ENCODE measurements at regions not wholly inside any gene's neighbourhood (a gene's known extent, or its start where the extent isn't known, plus 50 kb on each side); places are given as distances from the start of the nearest gene placed in this dataset.

DNA sequence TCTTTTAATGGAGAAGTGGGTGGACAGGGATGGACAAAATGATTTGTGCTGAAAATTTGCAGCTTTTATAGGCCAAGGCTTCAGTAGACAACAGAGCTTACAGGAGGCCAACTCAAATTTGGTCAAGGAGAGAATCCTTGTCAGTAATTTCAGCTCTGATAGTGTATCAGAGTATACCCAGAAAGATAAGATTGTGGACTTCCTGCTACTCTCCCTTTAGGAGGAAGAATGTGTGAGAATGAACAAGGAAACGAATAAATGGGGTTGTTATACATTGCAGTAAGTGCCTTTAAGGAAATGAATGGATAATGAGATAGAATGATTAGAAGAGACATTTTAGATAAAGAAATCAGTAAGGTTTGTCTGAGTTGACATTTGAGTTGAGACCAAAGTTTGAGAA lies 519.9 kb downstream of the UTRN start:
- TF ChIP-seq, protein P1, sequence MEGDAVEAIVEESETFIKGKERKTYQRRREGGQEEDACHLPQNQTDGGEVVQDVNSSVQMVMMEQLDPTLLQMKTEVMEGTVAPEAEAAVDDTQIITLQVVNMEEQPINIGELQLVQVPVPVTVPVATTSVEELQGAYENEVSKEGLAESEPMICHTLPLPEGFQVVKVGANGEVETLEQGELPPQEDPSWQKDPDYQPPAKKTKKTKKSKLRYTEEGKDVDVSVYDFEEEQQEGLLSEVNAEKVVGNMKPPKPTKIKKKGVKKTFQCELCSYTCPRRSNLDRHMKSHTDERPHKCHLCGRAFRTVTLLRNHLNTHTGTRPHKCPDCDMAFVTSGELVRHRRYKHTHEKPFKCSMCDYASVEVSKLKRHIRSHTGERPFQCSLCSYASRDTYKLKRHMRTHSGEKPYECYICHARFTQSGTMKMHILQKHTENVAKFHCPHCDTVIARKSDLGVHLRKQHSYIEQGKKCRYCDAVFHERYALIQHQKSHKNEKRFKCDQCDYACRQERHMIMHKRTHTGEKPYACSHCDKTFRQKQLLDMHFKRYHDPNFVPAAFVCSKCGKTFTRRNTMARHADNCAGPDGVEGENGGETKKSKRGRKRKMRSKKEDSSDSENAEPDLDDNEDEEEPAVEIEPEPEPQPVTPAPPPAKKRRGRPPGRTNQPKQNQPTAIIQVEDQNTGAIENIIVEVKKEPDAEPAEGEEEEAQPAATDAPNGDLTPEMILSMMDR (IDR thresholded peaks at IDR 0.05), result no peak
- no peak for TF ChIP-seq POLR2A (IDR thresholded peaks at IDR 0.05)
